Kidney (tissue), 13 donors: ENCODE measurements at regions not wholly inside any gene's neighbourhood (a gene's known extent, or its start where the extent isn't known, plus 50 kb on each side); places are given as distances from the start of the nearest gene placed in this dataset.

Experiments
- DNase-seq, 5 donors: peaks; one replicate each; pipeline ENCODE4 v3.0.0-alpha.2; 2013 to 2020
- FAIRE-seq: peaks from 2 replicates; lab custom pipeline; 2012; peaks lifted over from hg19 to GRCh38; lab: Jason Lieb, UNC
- H3K27ac ChIP-seq, 2 donors: one replicate each; pipeline ENCODE4 v1.7.0; 2013; ENCODE audit warnings: low read depth in 2 of 2, low read length in 2 of 2, inconsistent platforms in 1 of 2
- H3K27me3 ChIP-seq: one replicate; pipeline ENCODE4 v1.7.1; 2013; ENCODE audit warnings: low read length, inconsistent platforms; ENCODE audit not compliant: control insufficient read depth, insufficient read depth
- H3K36me3 ChIP-seq, 3 donors: one replicate each; pipeline versions ENCODE4 v1.7.0 to v1.7.1; 2013; ENCODE audit warnings: low read length in 3 of 3, control low read depth in 1 of 3, inconsistent platforms in 1 of 3; ENCODE audit not compliant: insufficient read depth in 3 of 3, control insufficient read depth in 2 of 3
- H3K4me1 ChIP-seq, 3 donors: one replicate each; pipeline versions ENCODE4 v1.7.0 to v1.7.1; 2013; ENCODE audit warnings: low read length in 3 of 3, inconsistent platforms in 1 of 3, low read depth in 1 of 3; ENCODE audit not compliant: control insufficient read depth in 2 of 3, insufficient read depth in 2 of 3
- H3K4me3 ChIP-seq, 3 donors: one replicate each; pipeline versions ENCODE4 v1.7.0 to v1.8.1; 2013; ENCODE audit warnings: low read length in 3 of 3, control low read depth in 1 of 3, inconsistent platforms in 1 of 3
- H3K9ac ChIP-seq, 3 donors: one replicate each; pipeline versions ENCODE4 v1.7.0 to v1.7.1; 2013; ENCODE audit warnings: low read length in 3 of 3, control low read depth in 1 of 3, inconsistent platforms in 1 of 3
- H3K9me3 ChIP-seq, 3 donors: one replicate each; pipeline versions ENCODE4 v1.7.0 to v1.7.1; 2013; ENCODE audit warnings: low read length in 3 of 3, control low read depth in 1 of 3, inconsistent platforms in 1 of 3; ENCODE audit not compliant: control insufficient read depth in 2 of 3, insufficient read depth in 1 of 3
- CTCF ChIP-seq: IDR thresholded peaks from 3 replicates; pipeline ENCODE4 v1.5.1; 2012; ENCODE audit warnings: mild to moderate bottlenecking, moderate library complexity, borderline replicate concordance; ENCODE audit not compliant: insufficient read depth; ENCODE audit errors: extremely low read depth
- intact Hi-C: fragments of 100-400 bp; cut with DNase I; formaldehyde crosslinking; loops from one replicate; pipeline ENCODE4 v1.11.1; 2022
- donor health status: control.
- donor health status: control.
- donor health status: control.
- donor health status: control.
- donor health status: control.
- donor health status: DM: yes; HTN: yes; CAD: no.
- donor health status: Normal renal cell carcinoma (clear cell type).

GRCh38 chr17:22469941-22470340, 777.6 kb downstream of the KCNJ18 start:
- Histone ChIP-seq H3K4me1 (no peaks in the 10 kb centered on the region), H3K27ac (no peak overlapping the region), H3K9ac (no peak overlapping the region), H3K27me3 (no peaks in the 10 kb centered on the region), H3K36me3 (no peaks in the 10 kb centered on the region), H3K4me3 (no peak overlapping the region), H3K9me3 (no peaks in the 10 kb centered on the region)
- intact Hi-C loops, result loop anchor here (10.0 kb wide), 1 partner anchor 55 kb away; no protein-coding TSS in a partner anchor
- no peak for TF ChIP-seq CTCF
- no peak for DNase-seq
- FAIRE-seq, result no peak

GRCh38 chr17:22470411-22471175, 778.3 kb downstream of the KCNJ18 start:
- H3K9me3 ChIP-seq, result no peaks in the 10 kb centered on the region
- no peak overlapping the region for H3K4me3 ChIP-seq
- DNase-seq (no peak), FAIRE-seq (no peak)
- intact Hi-C loops, result no loop called here
- H3K36me3 ChIP-seq, result no peaks in the 10 kb centered on the region
- no peak overlapping the region for H3K9ac ChIP-seq
- H3K27me3 ChIP-seq, result no peaks in the 10 kb centered on the region
- H3K27ac ChIP-seq, result no peak overlapping the region
- TF ChIP-seq CTCF, result no peak
- no peaks in the 10 kb centered on the region for H3K4me1 ChIP-seq

- intact Hi-C loops, result no loop called here
- Histone ChIP-seq H3K36me3 (no peaks in the 10 kb centered on the region), H3K9ac (no peak overlapping the region), H3K4me1 (no peaks in the 10 kb centered on the region), H3K4me3 (no peak overlapping the region), H3K27me3 (no peaks in the 10 kb centered on the region), H3K9me3 (peaks cover 0 to 3% (median 2%) of the 10 kb centered on the region in 3 donors), H3K27ac (no peak overlapping the region)
- TF ChIP-seq CTCF, result no peak
- DNase-seq, result no peak
- no peak for FAIRE-seq
Measured at GRCh38 chr17:22484826-22485225, 792.5 kb downstream of the KCNJ18 start.

GRCh38 chr17:22490399-22490798, 798.1 kb downstream of the KCNJ18 start:
- H3K9ac ChIP-seq, result no peak overlapping the region
- intact Hi-C loops, result no loop called here
- peaks cover 0 to 3% (median 2%) of the 10 kb centered on the region in 3 donors for H3K9me3 ChIP-seq
- no peak for TF ChIP-seq CTCF
- H3K27ac ChIP-seq, result no peak overlapping the region
- H3K4me1 ChIP-seq, result no peaks in the 10 kb centered on the region
- no peaks in the 10 kb centered on the region for H3K36me3 ChIP-seq
- FAIRE-seq (no peak), DNase-seq (no peak)
- H3K27me3 ChIP-seq, result no peaks in the 10 kb centered on the region
- H3K4me3 ChIP-seq, result no peak overlapping the region
